ENCODE measurements at regions not wholly inside any gene's neighbourhood (a gene's known extent, or its start where the extent isn't known, plus 50 kb on each side); places are given as distances from the start of the nearest gene placed in this dataset.

DNA sequence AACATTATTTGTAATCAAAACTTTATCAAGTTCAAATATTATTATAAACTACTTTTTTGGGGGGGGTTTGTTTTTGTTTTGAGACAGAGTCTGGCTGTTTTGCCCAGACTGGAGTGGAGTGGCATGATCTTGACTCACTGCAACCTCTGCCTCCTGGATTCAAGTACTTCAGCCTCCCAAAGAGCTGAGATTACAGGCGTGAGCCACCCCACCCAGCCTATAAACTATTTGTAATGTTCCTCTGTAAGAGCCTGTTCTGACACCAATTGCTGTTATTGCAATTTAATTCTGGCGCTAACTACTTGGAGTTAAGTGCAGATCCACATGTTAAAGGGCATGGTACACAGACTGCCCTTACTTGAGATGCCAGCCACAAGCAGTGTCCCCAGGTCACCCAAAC, 478.1 kb upstream of the NRP1 start:
- no peak for DNase-seq (ENCODE audit: low read depth)

DNA sequence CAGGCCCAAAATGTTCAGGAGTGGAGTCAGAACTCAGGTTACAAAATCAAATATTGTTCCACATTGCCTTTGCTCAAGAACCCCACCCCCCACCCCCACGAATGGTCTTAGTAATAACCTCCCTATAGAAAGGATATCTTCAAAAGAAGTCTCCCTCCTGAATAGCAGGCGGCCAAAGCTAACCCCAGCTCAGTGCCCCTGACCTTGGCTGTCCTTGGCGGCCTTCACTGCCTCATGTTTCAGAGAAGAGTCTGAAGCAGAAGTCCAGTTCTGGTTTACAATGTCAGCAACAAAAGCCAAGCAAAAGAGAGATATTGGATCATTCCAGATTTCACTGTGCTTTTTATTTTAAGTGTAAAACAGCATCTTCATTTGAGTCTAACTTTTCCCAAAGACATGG, 476.5 kb upstream of the NRP1 start:
- DNase-seq (ENCODE audit: low read depth) = no peak

DNA sequence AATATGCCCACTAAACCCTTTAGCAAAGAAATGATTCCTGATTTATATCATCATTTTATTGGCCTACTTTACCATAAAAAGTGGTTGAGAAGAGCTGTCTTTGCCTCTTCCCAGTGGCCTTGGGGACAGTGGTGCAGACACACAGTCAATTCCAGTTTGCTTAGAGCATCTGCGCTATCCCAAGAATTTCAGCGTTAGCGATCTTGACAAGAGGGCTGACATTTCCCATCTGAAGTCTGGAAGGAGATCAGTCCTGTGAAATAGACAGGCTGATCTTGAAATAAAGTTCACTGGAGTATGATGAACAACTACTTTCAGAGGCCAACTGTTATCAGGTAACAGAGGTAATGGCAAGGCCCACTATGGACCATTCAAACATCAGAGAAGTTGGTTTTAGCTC, 475.3 kb upstream of the NRP1 start:
- no peak for DNase-seq (ENCODE audit: low read depth)

DNA sequence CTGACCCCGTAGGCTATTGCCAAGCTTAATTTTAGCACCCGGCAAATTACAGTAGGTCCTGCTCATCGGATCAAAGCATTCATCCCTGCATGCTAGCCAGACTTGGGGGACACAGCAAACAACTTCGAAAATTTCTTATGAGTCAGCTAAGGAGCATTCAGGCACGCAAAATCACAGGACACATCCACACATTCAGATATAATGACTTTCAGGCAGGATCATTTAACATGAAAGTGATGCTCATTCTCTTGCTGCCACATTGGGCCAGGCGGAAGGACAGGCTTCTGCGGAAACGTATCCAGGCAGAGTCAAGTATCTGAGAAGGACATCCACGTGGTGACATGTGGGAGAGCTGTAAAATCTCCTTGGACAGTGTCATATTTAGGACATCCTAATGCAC, 474.0 kb upstream of the NRP1 start:
- DNase-seq (ENCODE audit: low read depth) = no peak

DNA sequence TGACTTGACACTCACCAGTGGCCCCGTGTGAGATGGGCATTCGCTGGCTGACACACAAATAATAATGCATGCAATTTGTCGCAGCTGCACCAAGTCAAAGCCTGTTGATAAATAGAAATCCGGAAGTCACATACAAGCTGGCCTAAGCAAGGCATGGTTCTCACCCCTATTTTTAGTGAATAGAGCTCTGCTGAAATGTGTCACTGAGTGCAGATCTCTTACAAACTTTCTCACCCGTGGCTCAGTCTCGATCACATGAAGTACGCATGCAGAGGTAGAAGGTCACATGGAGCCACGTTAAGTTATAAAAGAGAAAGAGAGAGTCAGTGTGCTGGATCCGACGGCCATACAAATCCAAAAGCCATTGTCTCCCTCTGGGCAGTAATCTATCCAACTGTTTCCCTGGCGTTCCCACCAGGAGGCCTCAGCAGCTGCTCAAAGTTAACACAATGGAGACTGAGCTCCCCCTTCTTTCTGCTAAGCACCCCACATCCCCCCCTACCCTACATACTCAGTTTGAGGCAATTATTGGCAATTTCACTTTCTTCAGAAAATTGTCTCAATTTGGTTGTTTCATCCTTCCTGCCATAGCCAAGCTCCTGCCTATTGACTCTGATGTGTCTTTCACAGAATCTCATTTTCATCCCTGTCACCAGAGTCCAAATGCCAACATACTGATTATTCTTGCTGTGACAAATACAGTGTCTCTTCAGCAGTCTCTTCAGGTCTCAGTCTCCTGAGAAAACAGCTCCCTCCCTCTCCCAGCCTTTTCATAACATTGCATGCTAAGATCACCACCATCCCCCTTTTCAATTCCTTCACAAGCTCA, 473.3 kb upstream of the NRP1 start:
- no peak for DNase-seq (ENCODE audit: low read depth)

DNA sequence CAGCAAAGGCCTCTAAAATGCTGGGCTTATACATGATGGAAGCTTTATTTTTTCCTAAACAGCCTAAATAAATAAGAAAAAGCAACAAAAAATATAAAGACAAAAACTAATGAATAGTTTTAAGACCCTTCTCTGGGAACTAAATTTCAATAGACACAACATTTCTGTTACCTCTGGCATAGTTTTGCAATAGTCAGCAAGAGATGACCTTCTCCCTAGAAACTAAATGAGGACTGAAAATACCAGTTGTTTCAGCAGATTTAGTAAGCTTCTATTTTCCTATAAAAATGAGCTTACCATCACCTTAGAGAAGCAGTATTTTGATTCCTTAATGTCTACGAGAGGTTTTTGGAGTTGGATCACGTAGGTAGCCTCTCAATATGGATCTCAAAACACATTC, 471.4 kb upstream of the NRP1 start:
- no peak for DNase-seq (ENCODE audit: low read depth)

DNA sequence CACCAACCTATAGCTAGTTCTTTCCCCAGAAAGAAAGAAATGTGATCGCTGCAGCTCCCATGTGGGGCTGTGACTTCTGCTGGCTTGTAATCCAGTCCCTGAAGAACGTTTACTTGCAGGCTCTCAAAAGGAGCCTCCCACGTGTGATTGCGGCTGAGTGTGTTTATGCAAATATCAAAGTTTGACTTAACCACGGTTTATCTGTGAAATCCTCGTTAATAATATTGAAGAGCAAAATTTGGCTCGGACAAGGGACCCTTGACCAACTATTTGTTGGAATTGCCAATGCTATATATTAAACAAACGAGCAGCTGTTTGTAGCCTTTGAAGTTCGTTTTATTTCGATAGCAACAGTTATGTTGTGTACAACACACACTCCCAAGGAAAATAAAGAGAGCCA, 470.1 kb upstream of the NRP1 start:
- DNase-seq (ENCODE audit: low read depth) = no peak

DNA sequence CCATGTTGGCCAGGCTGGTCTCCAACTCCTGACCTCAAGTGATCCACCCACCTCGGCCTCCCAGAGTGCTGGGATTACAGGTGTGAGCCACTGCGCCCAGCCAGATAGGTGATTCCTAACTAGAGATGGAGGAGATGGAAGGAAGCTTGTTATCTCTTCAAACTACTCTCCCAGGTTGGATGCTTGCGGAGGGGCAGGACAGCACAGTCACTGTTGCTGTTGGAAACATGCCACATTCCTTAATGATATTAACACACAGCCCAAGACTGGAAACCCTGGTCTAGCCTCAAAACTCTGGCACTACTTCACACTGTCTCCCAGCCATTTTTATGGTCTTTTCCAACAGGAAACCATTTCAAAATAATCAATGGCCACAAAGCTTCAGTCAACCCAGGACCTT, 468.8 kb upstream of the NRP1 start:
- peak; percentile 10 for DNase-seq (ENCODE audit: low read depth)

DNA sequence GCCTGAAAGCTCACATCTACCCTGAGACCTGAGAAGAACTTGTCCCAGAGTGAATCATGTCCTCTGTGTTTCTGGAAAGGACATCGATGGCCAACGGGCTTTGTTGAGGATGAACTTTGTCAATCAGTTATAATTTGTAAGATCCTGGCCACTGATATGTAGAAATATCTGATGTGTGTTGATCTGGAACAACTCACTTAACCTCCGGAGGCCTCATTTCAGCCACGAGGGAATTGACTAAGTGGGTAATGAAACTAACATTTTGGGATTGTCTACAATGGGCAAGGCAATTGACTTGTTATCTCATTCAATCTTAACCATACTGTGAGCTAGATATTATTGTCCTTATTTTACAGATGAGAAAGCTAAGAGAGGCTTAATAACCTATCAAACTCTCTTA, 468.1 kb upstream of the NRP1 start:
- no peak for DNase-seq (ENCODE audit: low read depth)

DNA sequence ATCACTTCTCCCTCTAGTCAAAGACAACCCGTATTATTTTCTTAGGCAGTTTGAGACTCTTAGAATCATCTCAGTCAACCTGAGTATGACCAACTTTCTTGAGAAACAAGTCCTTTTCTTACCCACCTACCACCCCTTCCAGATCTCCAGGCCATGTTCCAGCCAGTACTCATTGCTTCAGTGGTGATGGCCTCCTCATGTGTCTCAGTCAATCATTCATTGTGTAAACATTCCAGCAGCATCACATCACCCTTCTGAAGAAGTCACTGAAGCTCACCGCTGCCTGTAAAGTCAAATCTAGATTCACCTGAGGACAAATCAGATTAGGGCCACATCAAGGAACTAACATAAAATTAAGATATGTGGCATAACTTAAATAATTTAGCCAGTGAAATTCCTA, 467.2 kb upstream of the NRP1 start:
- peak; percentile 10 for DNase-seq (ENCODE audit: low read depth)

DNA sequence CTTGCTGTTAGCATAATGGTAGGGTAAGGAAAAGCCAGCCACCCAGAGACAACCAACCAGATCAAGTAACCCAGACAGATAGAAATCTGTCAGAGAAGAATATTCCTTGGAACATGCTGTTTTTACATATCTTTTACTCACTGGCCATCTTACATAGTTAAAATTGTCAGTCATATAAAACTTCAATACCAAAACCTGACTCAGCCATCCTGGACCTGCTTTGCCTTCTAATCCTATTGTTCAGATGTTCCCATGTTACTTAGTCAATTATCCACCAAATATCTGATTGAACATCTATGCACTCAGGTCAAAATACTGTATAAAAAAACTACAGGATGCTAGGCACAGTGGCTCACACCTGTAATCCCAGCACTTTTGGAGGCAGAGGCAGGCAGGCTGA, 466.5 kb upstream of the NRP1 start:
- DNase-seq (ENCODE audit: low read depth) = no peak

DNA sequence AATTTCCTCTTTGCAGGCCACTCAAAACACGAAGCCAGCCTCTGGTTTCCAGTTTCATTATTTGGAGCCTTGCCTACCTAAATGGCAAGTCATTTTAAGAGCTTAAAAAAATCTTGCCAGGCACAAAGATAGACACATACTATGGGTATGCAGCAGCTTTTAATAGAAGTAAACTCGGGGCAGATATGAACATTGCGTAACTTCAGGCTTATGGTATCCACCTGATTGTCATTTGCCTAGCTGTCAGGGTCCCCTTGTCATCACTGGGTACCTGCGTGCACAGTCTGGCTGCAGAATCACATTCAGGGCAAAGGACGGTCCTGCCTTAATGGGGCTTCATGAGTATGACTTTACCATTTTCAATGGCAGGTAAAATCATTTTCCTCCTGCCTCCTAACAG, 466.1 kb upstream of the NRP1 start:
- DNase-seq (ENCODE audit: low read depth) = peak; percentile 9

DNA sequence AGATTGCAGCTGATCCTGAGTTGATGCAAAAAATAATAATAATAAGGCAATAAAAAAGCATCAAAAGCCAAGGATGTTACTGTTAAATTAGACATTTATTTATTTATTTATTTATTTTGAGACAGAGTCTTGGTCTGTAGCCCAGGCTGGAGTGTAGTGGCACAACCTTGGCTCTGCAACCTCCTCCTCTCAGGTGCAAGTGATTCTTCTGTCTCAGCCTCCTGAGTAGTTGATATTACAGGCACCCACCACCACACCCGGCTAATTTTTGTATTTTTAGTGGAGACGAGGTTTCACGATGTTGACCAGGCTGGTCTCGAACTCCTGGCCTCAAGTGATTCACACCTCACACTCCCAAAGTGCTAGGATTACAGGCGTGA, 465.5 kb upstream of the NRP1 start:
- DNase-seq (ENCODE audit: low read depth) = no peak

DNA sequence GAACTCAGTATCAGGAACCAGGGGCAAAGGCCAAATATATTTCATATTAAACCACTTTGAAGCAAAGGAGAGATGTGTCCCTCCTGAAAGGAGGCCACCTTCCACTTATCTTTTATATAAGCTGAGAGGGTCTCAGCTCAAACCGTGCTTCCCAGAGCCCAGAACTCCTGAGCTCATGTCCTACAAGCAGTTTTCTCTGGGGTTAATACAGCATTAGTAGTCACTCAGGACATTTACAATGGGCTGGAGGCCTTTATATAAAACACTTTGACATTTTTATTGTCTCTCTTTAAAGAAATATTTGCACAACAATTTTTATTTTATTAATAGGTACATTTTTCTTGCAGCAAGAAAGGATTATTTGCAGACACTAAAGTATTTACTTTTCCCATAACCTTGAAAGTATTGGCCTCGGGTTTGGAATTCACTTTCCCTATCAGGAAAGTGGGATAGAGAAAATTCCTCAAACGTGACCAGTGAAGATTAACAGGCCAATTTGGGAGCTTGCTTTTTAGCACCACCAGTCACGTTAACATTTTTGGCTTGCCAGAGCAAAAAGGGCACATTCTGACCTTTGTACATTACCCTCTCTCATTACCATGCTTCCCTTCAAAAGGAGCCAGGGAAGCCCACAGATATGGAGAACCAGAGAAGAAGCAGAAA, 464.9 kb upstream of the NRP1 start:
- DNase-seq (ENCODE audit: low read depth) = no peak

DNA sequence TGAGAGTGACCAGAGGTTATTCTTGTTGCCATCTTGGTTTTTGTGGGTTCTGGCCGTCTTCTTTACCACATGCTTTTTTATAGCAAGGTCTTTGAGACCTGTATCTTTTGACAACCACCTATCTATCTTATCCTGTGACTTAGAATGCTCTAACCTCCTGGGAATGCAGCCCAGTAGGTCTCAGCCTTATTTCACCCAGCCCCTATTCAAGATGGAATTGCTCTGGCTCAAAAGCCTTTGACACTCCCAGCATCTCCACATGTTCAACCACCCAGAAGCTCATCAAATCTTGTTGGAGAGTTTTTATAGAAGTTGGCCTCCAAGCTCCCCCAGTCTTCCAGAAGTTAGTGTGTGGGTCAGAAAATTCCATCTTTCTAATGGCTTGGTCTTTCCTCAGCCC, 464.3 kb upstream of the NRP1 start:
- DNase-seq (ENCODE audit: low read depth) = no peak

DNA sequence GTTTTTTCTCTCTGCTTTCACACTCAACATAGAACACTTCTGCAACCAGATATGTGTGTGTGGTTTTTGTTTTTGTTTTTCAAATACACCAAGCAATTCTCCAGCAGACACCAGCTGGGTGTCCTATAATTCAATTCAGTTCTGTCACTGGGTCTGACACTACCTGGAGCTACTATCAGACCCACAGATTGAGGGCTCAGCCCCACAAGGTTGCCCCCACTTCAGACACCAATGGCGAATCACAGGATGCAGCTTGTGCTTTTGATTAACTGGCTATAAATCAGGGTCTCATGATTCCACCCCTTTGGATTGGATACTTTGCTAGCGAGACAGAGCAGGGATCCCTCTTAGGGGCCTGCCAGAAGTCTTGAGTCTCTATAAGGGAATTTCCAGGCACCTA, 462.2 kb upstream of the NRP1 start:
- DNase-seq (ENCODE audit: low read depth) = no peak

DNA sequence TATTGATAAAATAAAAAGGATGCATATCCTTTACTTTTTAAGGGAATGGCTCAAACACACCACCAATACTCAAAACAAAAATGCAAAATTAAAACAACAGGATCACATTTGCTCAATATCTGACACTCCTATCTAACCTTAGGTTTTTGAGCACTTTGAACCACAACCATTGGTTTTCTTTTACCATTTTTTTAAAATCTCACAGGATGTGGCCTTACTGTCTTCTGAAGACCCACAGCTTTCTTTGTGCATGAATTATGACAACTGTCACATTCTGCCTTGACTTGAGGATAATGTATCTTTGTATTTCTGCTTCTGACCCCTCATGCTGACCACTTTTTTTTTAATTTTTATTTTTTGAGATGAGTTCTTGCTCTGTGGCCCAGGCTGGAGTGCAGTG, 461.1 kb upstream of the NRP1 start:
- DNase-seq (ENCODE audit: low read depth) = no peak

DNA sequence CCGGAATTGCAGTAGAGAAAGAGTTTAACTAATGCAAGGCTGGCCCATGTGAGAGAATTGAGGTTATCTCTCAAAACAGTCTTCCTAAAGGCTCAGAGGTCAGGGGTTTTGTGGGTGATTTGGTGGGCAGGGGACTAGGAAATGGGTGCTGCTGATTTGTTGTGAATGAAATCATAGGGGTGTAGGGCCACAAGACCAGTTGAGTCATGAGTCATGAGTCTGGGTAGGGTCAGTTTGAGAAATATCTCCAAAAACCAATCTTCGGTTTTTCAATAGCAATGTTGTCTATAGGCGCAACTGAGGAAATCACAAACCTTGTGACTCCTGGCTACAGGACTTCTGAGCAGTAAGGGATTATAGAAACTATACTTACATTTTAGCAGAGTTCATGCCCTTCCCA, 460.0 kb upstream of the NRP1 start:
- no peak for DNase-seq (ENCODE audit: low read depth)

DNA sequence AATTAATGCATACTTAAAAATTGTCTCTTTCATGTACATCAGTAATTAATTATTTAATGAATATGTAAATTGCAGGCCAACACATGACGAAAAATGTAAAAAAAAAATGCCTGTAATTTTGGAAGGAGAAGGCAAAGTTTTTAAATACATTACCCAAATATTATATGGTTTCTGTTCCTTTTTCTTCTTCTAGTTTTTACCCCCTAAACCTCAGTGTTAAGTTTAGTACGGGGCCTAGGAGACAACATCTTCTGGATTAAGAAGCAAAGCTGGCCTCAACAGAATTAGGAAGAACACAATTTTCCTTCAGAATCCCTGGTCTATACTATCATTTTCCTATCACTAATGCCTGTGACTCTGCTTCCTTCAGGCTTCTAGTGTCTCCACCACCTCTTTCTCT, 459.3 kb upstream of the NRP1 start:
- no peak for DNase-seq (ENCODE audit: low read depth)

DNA sequence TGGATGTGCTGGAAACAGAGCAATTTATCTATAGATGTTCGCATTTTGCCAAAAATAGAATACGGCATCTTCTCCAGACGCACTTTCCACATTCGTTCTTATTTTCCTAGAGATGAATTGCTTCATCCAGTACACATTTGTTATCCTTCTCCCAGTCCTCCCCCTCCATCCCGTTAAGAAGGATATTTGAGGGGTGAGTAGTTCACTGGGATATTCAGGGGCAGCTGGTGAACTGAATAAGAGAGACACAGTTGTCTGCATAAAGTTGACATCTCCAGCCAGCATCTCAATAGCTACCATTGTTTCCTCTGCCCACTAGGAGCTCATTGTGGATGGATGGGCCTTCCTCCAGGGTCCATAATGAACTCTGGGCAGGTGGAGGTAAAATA, 456.8 kb upstream of the NRP1 start:
- DNase-seq (ENCODE audit: low read depth) = no peak

DNA sequence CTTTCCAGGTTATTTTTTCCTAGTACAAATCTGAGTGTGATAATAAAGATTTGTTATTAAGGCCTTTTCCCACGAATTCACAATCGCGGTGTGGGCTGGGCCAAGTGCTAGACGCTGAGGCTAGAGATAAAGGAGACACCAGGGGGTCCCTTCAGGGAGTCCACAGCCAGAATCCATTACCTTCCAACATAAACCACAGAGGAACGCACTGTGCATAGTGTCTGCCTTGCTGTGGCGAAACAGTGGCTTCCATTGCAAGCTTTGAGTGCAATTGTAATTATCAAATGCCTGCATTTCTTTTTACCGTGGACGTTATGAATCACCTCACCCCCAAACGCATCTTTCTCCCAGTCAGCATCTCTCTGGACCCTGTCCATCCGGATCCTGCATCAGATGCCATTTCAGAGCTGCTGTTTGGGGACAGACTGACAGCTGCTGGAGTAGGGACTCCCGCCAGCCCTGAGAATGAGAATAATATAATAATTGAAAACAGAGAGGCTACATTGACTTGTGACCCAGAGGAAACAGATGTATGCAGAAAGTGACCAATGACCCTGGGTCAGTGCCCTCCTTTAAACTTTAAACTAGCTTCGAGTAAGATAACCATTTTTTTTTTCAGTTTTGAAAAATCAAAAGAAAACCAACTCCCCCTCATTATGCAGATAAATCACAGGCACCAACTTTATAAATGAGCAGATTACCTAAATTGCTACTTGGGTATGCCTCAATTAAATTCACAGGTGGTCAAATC, 456.2 kb upstream of the NRP1 start:
- DNase-seq (ENCODE audit: low read depth) = no peak

DNA sequence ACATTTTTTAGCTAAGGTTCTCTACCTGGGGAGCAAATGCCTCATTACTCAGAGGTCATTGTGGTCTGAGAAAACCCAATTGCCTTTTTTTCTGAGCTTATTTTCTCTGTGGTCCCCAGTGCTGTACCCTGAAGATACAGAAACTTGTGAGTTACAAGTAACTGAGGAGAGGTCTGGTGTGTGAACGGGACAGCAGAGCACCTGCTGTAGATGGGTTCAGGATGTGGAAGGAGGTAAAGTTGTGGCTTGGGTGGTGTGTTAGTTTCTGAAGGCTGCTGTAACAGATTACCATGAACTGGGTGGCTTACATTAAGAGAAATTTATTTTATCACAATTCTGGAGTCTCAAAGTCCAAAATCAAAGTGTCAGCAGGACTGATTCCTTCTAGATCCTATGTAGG, 449.1 kb upstream of the NRP1 start:
- no peak for DNase-seq (ENCODE audit: low read depth)

DNA sequence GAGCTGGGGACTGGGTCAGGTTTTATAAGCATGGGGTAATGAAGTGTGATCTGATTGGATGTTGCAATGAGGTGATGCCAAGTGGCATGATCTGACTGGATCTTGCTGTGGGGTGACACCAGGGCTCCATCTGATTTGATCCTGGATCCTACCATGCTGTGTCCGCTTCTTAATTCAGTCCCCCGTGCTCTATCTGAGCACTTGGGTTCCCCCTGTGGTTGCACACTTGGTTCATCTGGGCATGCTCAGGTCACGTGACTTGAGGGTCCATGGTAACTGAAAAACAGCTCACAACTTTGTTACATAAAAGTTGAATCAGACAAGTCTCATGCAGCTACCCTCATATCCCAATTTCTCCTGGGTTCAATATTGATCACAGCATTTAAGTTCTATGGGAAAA, 448.6 kb upstream of the NRP1 start:
- no peak for DNase-seq (ENCODE audit: low read depth)

Measured in stromal cell of bone marrow (primary cell).